Tibial artery (tissue), 4 donors: ENCODE measurements at regions not wholly inside any gene's neighbourhood (a gene's known extent, or its start where the extent isn't known, plus 50 kb on each side); places are given as distances from the start of the nearest gene placed in this dataset.

Source experiments
- DNase-seq, 2 donors: peaks; one replicate each; pipeline ENCODE4 v3.0.0-alpha.2; 2019
- H3K27ac ChIP-seq, 2 donors: fragments of 200-600 bp; sonication (generic) in 1 of 2; 1 replicate in 1 of 2; 2 replicates in 1 of 2; pipeline ENCODE4 v1.5.1; 2018 to 2019; ENCODE audit warnings: mild to moderate bottlenecking in 1 of 2
- H3K27me3 ChIP-seq, 2 donors: fragments of 200-600 bp; sonication (generic) in 1 of 2; one replicate each; pipeline versions ENCODE4 v1.5.1 to v1.6.0; 2016 to 2019
- H3K36me3 ChIP-seq, 3 donors: fragments of 200-600 bp; sonication (generic) in 2 of 3; one replicate each; pipeline ENCODE4 v1.5.1; 2016 to 2019; ENCODE audit warnings: mild to moderate bottlenecking in 2 of 3
- H3K4me1 ChIP-seq, 4 donors: fragments of 200-600 bp; sonication (generic) in 2 of 4; 1 replicate in 3 of 4; 2 replicates in 1 of 4; pipeline ENCODE4 v1.5.1; 2016 to 2019
- H3K4me3 ChIP-seq, 2 donors: fragments of 200-600 bp; sonication (generic) in 1 of 2; 1 replicate in 1 of 2; 2 replicates in 1 of 2; pipeline ENCODE4 v1.5.1; 2018 to 2019; ENCODE audit warnings: mild to moderate bottlenecking in 2 of 2
- H3K9me3 ChIP-seq, 3 donors: fragments of 200-600 bp; sonication (generic) in 1 of 3; one replicate each; pipeline ENCODE4 v1.5.1; 2016 to 2019
- CTCF ChIP-seq, 2 experiments: fragments of 200-600 bp in 1 of 2; fragments of 450-650 bp in 1 of 2; IDR thresholded peaks; one replicate each; pipeline ENCODE4 v1.5.1; 2017 to 2019; ENCODE audit warnings: antibody characterized with exemption in 2 of 2, mild to moderate bottlenecking in 1 of 2, moderate library complexity in 1 of 2
- intact Hi-C: fragments of 100-400 bp; cut with DNase I; formaldehyde crosslinking; loops from one replicate; pipeline ENCODE4 v1.15.0; 2023; ENCODE audit warnings: low total_unique reads

DNA sequence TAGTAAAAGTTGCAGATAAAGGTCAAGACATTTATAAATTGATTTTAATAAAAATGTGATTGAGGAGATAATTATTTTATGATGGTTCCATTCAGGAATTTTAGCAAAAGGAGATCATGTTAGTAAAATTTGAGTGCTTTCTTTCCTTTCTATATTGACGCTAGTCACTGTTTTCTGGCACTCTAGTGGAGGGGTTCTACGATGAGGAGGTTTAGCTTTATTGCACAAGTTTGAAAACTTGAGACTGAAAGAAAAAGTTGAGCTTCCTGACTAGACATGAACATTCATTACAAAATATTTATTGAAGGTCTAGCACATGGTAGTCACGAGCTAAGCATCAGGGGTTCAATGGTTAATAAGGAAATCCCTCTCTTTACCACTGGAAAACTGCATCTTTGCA, 336.1 kb downstream of the SNAPC1 start:
- Histone ChIP-seq H3K4me1 (no peaks in the 10 kb centered on the region), H3K27ac (no peak overlapping the region), H3K4me3 (no peak overlapping the region), H3K36me3 (no peaks in the 10 kb centered on the region), H3K9me3 (no peaks in the 10 kb centered on the region), H3K27me3 (no peaks in the 10 kb centered on the region)
- intact Hi-C loops = no loop called here
- no peak for DNase-seq
- TF ChIP-seq CTCF (IDR thresholded peaks at IDR 0.05) = no peak

- no peak overlapping the region for H3K27ac ChIP-seq
- TF ChIP-seq CTCF (IDR thresholded peaks at IDR 0.05) = no peak
- no peaks in the 10 kb centered on the region for H3K27me3 ChIP-seq
- H3K36me3 ChIP-seq = no peaks in the 10 kb centered on the region
- H3K4me3 ChIP-seq = no peak overlapping the region
- no peaks in the 10 kb centered on the region for H3K9me3 ChIP-seq
- DNase-seq = no peak
- no peaks in the 10 kb centered on the region for H3K4me1 ChIP-seq
- intact Hi-C loops = no loop called here
These were observed 336.9 kb downstream of the SNAPC1 start for GRCh38 chr14:62099091-62099490.

DNA sequence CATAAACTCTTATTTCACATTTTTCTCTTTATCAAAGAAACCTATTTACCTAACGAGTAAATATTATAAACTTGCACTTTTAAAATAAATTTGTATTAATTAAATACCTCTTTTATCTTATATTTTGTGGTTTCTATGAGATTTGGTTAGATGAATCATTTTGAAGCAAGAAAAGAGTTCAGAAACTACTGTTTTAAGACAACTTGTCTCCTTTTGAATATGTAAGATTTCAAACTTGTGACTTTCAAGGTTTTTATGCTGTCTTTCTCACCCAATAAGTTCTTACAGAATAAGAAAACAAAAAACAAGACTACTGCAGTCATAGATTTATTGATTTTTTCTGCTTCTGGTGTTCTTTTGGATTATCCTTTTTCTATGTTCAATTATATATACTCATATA, 339.0 kb downstream of the SNAPC1 start:
- Histone ChIP-seq H3K36me3 (no peaks in the 10 kb centered on the region), H3K27me3 (no peaks in the 10 kb centered on the region), H3K4me1 (no peaks in the 10 kb centered on the region), H3K4me3 (no peak overlapping the region), H3K27ac (no peak overlapping the region), H3K9me3 (no peaks in the 10 kb centered on the region)
- no peak for TF ChIP-seq CTCF (IDR thresholded peaks at IDR 0.05)
- intact Hi-C loops = no loop called here
- no peak for DNase-seq

DNA sequence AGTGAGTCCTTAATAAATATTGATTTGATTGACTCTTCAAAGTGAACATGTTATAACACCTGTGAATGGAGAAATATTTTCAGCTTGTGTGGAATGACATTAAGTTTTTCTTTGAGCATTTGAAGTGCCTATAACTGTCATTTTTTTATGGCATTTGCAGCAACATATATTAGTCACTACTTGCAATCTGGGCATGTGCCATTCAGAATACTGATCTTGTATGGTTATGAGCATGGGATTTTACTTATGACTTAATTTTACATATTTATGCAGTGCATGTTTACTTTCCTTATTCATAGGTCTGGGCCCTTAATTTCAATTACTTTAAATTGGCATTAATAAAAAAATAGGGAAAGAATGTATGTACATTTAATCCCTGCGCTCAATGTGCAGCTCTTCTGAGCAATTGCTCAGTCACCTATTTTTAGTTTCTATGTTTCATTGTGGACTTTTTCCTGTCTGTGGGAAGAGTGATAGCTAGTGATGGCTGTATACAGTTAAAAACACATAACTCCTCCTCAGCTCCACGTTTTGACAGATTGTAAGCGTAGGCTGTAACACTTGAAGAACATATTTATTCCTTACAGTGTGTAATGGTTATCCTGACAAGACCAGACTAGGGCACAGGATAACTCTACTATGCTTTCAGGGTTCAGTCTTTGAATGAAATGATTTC, 339.6 kb downstream of the SNAPC1 start:
- no peaks in the 10 kb centered on the region for H3K4me1 ChIP-seq
- TF ChIP-seq CTCF (IDR thresholded peaks at IDR 0.05) = no peak
- H3K36me3 ChIP-seq = no peaks in the 10 kb centered on the region
- intact Hi-C loops = no loop called here
- DNase-seq = no peak
- no peak overlapping the region for H3K27ac ChIP-seq
- H3K9me3 ChIP-seq = no peaks in the 10 kb centered on the region
- H3K27me3 ChIP-seq = no peaks in the 10 kb centered on the region
- no peak overlapping the region for H3K4me3 ChIP-seq

- Histone ChIP-seq H3K27me3 (no peaks in the 10 kb centered on the region), H3K4me1 (no peaks in the 10 kb centered on the region), H3K36me3 (no peaks in the 10 kb centered on the region), H3K4me3 (no peak overlapping the region), H3K9me3 (no peaks in the 10 kb centered on the region), H3K27ac (no peak overlapping the region)
- no peak for DNase-seq
- intact Hi-C loops = no loop called here
- no peak for TF ChIP-seq CTCF (IDR thresholded peaks at IDR 0.05)
These were observed 340.1 kb downstream of the SNAPC1 start for GRCh38 chr14:62102349-62102725.

DNA sequence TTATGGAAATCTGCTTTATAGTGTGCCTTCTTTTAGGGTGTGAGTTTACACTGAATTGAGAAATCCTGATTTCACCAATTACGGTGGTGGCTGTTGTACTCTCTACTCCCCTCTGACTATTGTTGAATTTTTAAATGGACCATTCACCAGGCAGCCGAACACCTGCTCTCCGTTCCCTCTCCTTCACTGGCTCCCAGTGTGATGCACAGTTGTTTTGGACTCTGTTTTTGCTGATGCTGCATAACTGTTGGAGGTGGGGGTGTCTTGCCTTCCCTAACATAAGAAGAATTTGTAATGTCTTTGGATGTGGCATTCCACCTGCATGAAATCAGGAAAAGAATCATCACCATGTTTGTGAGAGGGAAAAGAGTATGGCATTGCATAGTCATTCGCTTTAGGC, 341.2 kb downstream of the SNAPC1 start:
- no peak overlapping the region for H3K4me3 ChIP-seq
- no peaks in the 10 kb centered on the region for H3K27me3 ChIP-seq
- no peaks in the 10 kb centered on the region for H3K36me3 ChIP-seq
- no peak overlapping the region for H3K27ac ChIP-seq
- no peaks in the 10 kb centered on the region for H3K9me3 ChIP-seq
- intact Hi-C loops = no loop called here
- no peak for TF ChIP-seq CTCF (IDR thresholded peaks at IDR 0.05)
- DNase-seq = no peak
- H3K4me1 ChIP-seq = no peaks in the 10 kb centered on the region
